Mucosa of rectum (tissue), 2 donors: ENCODE measurements at regions not wholly inside any gene's neighbourhood (a gene's known extent, or its start where the extent isn't known, plus 50 kb on each side); places are given as distances from the start of the nearest gene placed in this dataset.

Experiments used
- H3K27ac ChIP-seq, 2 donors: one replicate each; pipeline ENCODE4 v1.7.0; 2013; ENCODE audit warnings: inconsistent platforms in 2 of 2, low read depth in 2 of 2, low read length in 2 of 2
- H3K27me3 ChIP-seq, 2 donors: one replicate each; pipeline ENCODE4 v1.7.0; 2013; ENCODE audit warnings: low read length in 2 of 2; ENCODE audit not compliant: control insufficient read depth in 2 of 2, insufficient read depth in 2 of 2
- H3K36me3 ChIP-seq, 2 donors: one replicate each; pipeline ENCODE4 v1.7.0; 2013; ENCODE audit warnings: low read length in 2 of 2; ENCODE audit not compliant: control insufficient read depth in 2 of 2, insufficient read depth in 2 of 2
- H3K4me1 ChIP-seq, 2 donors: one replicate each; pipeline ENCODE4 v1.7.0; 2013; ENCODE audit warnings: low read length in 2 of 2, mild to moderate bottlenecking in 1 of 2; ENCODE audit not compliant: control insufficient read depth in 2 of 2, insufficient read depth in 2 of 2
- H3K4me3 ChIP-seq, 2 donors: one replicate each; pipeline ENCODE4 v1.7.0; 2013; ENCODE audit warnings: low read length in 2 of 2
- H3K9ac ChIP-seq, 2 donors: one replicate each; pipeline ENCODE4 v1.7.0; 2013; ENCODE audit warnings: low read length in 2 of 2, low read depth in 1 of 2, mild to moderate bottlenecking in 1 of 2
- H3K9me3 ChIP-seq, 2 donors: one replicate each; pipeline ENCODE4 v1.7.0; 2013; ENCODE audit warnings: low read length in 2 of 2; ENCODE audit not compliant: control insufficient read depth in 2 of 2
- donor health status: healthy.
- donor health status: Normal muscosa, but diverticular disease.

DNA sequence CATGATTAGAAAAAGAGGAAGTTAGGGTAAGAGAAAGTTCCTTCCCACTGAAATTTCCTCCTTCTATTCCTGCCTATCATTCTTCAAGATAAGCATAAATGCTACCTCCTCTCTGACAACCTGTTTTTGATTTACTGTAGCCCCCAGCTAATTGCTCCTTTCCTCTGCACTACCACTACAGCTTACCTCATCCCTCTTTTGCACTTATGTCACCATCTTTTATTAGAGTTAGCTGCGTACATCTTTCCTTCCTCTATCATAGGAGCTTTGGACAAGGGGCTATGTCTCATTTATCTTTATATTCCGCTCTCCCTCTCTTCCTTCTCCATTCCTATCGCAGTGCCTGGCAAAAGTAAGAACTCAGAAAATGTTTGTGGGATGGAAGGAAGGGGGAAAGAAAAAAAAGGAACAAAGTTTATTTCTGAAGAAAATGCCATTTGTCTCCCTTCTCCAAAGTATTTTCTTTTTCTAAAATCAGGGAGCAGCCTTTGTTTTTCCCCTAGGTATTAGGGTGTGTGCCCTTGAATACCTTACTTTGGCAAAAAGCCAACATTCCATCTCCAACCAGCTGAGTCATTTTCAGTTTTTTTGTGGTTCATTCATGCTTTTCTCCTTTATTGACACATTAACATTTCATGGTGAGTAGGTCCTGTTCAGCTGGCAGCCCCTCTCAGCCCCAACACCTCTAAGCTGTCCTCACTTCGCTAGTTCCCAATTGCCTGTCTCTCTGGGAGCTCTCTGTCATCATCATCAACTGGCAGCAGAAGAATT lies 87.6 kb upstream of the SOX2 start:
- H3K36me3 ChIP-seq = no peaks in the 10 kb centered on the region
- no peak overlapping the region for H3K9ac ChIP-seq
- H3K4me3 ChIP-seq = no peak overlapping the region
- no peaks in the 10 kb centered on the region for H3K27me3 ChIP-seq
- H3K27ac ChIP-seq = no peak overlapping the region
- H3K4me1 ChIP-seq = no peaks in the 10 kb centered on the region
- peaks cover 0 to 2% of the 10 kb centered on the region in 2 donors for H3K9me3 ChIP-seq

DNA sequence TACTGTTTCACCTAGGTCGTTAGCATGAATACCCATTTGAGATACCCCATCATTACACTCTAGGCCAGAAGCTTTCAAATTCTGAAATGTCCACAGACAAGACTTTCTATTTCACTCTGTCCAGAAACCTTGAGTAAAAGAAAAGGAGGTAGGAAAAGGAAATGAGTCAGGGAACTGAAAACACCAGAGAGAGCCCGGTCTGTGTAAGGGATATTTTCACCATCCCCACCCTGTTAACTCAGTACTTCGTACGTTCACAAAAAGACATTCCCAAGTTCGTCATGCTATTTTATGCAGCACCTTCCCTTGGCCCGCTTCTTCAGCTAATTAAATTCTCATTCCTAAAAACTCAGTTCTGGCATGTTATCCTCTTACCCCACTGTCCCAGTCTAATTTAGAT lies 89.4 kb upstream of the SOX2 start:
- Histone ChIP-seq H3K9me3 (peaks cover 0 to 2% of the 10 kb centered on the region in 2 donors), H3K27ac (no peak overlapping the region), H3K27me3 (no peaks in the 10 kb centered on the region), H3K9ac (no peak overlapping the region), H3K4me1 (no peaks in the 10 kb centered on the region), H3K4me3 (no peak overlapping the region), H3K36me3 (no peaks in the 10 kb centered on the region)

GRCh38 chr3:181619897-181620296 lies 91.8 kb upstream of the SOX2 start:
- no peaks in the 10 kb centered on the region for H3K4me1 ChIP-seq
- H3K9me3 ChIP-seq = peaks cover 0 to 2% of the 10 kb centered on the region in 2 donors
- H3K36me3 ChIP-seq = no peaks in the 10 kb centered on the region
- H3K27me3 ChIP-seq = no peaks in the 10 kb centered on the region
- H3K27ac ChIP-seq = no peak overlapping the region
- no peak overlapping the region for H3K9ac ChIP-seq
- H3K4me3 ChIP-seq = no peak overlapping the region

- H3K9me3 ChIP-seq = peaks cover 0 to 2% of the 10 kb centered on the region in 2 donors
- no peak overlapping the region for H3K27ac ChIP-seq
- no peaks in the 10 kb centered on the region for H3K4me1 ChIP-seq
- no peaks in the 10 kb centered on the region for H3K36me3 ChIP-seq
- no peak overlapping the region for H3K9ac ChIP-seq
- H3K27me3 ChIP-seq = no peaks in the 10 kb centered on the region
- no peak overlapping the region for H3K4me3 ChIP-seq
Measured at GRCh38 chr3:181618260-181618659, 93.5 kb upstream of the SOX2 start.

DNA sequence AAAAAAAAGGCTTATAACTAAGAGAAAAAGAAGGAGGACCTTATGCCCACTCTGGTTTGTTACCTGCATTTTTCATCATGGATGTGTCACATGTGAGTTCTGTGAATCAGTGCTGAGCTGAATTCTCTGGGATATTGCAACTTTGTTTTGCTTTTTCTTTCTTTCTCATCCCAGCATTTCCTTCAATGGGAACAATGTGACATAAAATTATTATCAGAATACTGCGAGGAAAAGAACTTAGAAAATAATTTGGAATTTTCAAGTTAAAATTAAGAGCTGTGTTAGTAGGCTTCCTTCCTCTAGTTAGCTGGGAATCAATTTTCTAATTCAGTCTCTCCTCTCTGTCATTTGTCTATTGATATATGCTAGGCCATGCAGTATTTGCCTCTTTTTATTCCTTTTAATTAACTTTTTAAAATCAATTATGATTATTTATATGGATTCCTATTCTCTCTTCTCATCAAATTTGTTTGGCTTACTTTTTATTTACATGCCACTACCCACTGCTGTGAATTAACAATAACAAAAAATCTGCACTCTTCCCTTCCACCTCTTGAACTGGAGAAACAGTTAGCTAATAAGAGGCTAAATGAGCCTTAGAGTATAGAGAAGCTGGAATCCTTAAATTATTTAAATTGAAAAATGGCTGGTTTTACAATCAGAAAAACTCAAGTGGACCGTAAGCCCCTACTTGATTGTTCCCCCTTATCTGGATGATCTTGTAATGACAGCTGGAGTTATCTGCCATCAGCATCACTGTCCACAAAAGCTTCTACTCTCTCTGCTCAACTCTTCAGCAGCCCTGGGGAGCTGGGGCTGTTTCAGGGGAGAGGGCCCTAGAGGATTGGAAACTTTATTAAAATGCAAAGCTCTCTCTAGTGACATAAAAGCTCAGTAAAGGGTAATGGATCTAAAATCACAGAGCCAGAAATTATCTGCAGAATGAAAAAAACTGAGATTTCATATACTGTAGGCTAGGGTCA lies 95.3 kb upstream of the SOX2 start:
- H3K9ac ChIP-seq = no peak overlapping the region
- H3K9me3 ChIP-seq = peaks cover 0 to 2% of the 10 kb centered on the region in 2 donors
- H3K27ac ChIP-seq = no peak overlapping the region
- H3K36me3 ChIP-seq = no peaks in the 10 kb centered on the region
- H3K27me3 ChIP-seq = no peaks in the 10 kb centered on the region
- no peak overlapping the region for H3K4me3 ChIP-seq
- no peaks in the 10 kb centered on the region for H3K4me1 ChIP-seq

DNA sequence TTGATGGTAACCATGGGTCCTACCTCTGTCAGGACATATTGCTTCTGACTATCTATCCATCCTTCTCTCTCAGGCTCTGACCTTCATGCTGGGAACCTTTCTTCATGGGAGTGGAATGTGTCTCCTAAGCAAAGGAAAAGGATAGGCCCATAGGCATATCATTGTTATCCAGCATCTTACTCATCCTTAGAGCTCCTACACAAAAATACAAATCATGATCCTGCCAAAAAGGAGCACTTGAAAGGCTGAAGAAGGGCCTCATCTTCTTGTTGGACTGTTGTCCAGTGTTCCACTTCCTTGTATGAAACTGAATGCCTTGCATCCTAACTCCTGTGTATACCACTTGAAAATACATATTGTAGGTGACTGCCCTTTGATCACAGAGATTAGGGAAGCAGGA lies 96.1 kb upstream of the SOX2 start:
- no peak overlapping the region for H3K9ac ChIP-seq
- peaks cover 0 to 2% of the 10 kb centered on the region in 2 donors for H3K9me3 ChIP-seq
- no peak overlapping the region for H3K27ac ChIP-seq
- no peaks in the 10 kb centered on the region for H3K27me3 ChIP-seq
- no peaks in the 10 kb centered on the region for H3K4me1 ChIP-seq
- H3K4me3 ChIP-seq = no peak overlapping the region
- no peaks in the 10 kb centered on the region for H3K36me3 ChIP-seq

DNA sequence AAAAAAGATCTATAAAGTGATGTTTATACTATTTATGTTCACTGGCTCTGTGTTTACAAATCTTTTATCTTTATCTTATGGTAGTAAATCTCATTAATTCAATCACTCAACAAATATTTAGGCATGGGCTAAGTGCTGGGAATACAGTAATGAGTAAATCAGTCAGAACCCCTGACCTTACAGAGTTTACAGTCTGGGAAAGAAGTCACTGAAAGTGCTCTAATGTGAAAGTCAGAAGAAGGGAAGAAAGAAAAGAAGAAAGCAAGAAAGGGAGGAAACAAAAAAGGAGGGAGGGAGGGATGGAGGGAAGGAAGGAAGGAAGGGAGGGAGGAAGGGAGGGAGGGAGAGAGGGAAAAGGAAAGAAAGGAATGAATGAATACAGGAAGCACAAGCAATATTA lies 96.8 kb upstream of the SOX2 start:
- H3K36me3 ChIP-seq = no peaks in the 10 kb centered on the region
- H3K27me3 ChIP-seq = no peaks in the 10 kb centered on the region
- no peak overlapping the region for H3K9ac ChIP-seq
- H3K4me1 ChIP-seq = no peaks in the 10 kb centered on the region
- no peak overlapping the region for H3K4me3 ChIP-seq
- H3K9me3 ChIP-seq = peaks cover 0 to 2% of the 10 kb centered on the region in 2 donors
- no peak overlapping the region for H3K27ac ChIP-seq

DNA sequence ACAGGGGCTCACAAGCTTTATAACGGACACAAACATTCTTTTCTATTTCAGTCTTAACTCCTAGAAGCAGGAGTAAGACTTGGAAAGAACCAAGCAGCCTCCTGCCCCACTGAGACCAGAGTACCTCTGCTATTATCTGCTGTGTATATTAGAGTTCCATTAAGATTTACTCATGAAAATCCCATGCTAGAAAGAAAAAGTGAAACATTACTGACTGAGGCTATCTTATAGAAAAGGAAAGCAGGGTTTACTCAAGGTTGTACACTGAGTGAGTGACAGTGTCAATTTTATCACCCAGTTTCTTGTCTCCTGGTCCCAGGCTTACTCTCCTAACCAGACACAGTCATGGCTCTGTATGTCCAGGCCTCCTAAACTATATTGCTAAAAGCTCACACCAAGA lies 97.9 kb upstream of the SOX2 start:
- Histone ChIP-seq H3K36me3 (no peaks in the 10 kb centered on the region), H3K4me3 (no peak overlapping the region), H3K9ac (no peak overlapping the region), H3K27ac (no peak overlapping the region), H3K27me3 (no peaks in the 10 kb centered on the region), H3K4me1 (no peaks in the 10 kb centered on the region), H3K9me3 (no peaks in the 10 kb centered on the region)

- H3K4me3 ChIP-seq = no peak overlapping the region
- no peak overlapping the region for H3K9ac ChIP-seq
Measured at GRCh38 chr3:181613191-181613590, 98.5 kb upstream of the SOX2 start.

DNA sequence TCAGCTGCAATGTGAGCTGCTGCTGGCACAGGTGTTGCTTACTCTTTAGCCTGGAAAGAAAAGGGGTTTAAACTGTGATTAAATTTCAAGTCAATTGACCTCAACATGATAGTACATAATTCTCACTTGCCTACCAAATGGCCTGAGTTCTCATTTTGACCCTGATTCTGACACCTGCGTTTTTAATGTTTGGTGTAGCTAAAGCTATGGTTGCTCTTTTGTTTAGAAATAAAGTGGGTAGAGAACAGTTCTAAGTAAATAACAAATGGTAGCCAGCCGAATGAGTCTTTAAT lies 100.8 kb upstream of the SOX2 start:
- Histone ChIP-seq H3K4me1 (no peaks in the 10 kb centered on the region), H3K27ac (no peak overlapping the region), H3K27me3 (no peaks in the 10 kb centered on the region), H3K9ac (no peak overlapping the region), H3K36me3 (no peaks in the 10 kb centered on the region), H3K4me3 (no peak overlapping the region), H3K9me3 (no peaks in the 10 kb centered on the region)

More at GRCh38 chr3:181613191-181613590, 98.5 kb upstream of the SOX2 start:
- Histone ChIP-seq H3K36me3 (no peaks in the 10 kb centered on the region), H3K27me3 (no peaks in the 10 kb centered on the region), H3K4me1 (no peaks in the 10 kb centered on the region), H3K9me3 (no peaks in the 10 kb centered on the region), H3K27ac (no peak overlapping the region)
